Stimulated activated CD4-positive, alpha-beta T cell treated with anti-CD3 and anti-CD28 coated beads, Interleukin-12 subunit alpha, Interleukin-12 subunit beta, amount 100 ng/mL, for 24 hours (primary cell): ENCODE measurements at regions not wholly inside any gene's neighbourhood (a gene's known extent, or its start where the extent isn't known, plus 50 kb on each side); places are given as distances from the start of the nearest gene placed in this dataset.

Source experiments
- DNase-seq, 2 experiments: peaks; one replicate each; pipeline ENCODE4 v3.0.0-alpha.2; 2020; ENCODE audit warnings: low read depth in 2 of 2

DNA sequence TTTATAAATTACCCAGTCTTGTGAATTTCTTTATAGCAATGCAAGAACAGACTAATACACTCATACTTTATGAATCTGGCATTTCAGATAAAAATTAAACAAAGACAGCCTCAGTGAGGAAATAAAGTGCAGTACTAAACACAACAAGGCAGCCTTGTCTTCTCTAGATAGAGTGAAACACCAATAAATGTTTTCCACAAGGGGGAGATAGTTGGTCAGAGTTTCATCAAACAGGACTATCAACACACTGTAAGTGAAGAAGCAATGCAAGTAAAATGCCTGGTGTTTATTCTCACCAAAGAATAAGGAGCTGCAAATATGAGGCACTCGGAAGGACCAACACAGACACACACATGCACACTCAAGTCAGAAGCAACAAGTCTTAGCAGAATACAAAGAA is 62.8 kb downstream of the FAM9B start:
- DNase-seq: no peak

DNA sequence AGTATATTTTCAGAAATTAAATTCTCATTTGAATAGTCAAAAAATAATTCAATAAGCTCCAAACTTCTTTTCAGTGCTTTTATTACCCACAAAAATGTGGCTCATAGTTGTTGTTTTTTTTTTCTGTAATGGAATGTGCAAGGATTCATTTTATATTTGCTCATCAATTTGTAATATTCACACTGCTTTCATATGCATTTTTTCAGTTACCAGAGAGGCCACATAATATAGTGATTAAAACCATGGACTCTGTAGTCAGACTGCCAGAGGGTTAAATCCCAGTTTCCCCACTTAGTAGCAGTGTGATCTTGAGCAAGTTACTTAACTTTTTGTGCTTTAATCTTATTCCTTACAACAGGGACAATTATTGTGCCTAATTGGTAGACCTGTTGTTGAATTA is 64.5 kb downstream of the FAM9B start:
- DNase-seq: no peak

DNA sequence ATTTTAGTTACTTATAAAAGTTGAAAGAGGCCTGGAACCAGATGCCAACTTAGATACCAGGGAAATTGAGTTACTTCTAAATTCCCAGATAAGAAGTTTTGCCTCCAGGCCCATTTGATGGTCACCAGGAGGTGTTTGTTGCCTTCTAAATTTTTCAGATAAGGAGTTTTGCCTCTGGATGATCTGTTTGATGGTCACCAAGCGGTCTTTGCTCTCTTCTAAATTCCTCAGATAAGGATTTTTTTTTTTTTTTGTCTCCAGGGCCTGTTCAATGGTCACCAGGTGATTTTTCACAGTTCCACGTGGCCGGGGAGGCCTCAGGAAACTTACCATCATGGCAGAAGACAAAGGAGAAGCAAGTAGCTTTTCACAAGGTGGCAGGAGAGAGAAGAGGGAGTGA is 66.5 kb downstream of the FAM9B start:
- DNase-seq: no peak

DNA sequence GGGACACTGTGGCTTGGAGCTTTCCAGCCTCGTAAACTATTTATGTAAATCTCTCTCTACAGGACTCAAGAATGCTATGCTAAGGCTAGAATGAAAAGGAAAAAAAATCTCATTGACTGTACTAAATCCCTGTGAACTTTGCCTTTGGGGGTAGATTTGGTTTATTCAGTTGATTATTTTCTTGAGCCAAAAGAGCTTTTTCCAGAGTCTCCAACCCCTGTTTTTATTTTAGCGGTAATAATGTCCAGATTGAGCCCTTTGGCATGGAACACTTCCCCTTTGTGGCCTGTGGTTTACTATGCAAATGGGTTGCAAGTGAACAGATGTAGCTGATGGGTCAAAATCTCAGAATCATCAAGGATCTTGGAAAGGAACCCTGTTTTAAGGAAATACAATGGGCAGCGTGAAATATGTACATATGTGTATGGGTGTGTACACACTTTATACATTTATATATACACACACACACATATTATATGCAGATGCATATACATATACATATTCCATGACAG is 72.9 kb downstream of the FAM9B start:
- no peak for DNase-seq

DNA sequence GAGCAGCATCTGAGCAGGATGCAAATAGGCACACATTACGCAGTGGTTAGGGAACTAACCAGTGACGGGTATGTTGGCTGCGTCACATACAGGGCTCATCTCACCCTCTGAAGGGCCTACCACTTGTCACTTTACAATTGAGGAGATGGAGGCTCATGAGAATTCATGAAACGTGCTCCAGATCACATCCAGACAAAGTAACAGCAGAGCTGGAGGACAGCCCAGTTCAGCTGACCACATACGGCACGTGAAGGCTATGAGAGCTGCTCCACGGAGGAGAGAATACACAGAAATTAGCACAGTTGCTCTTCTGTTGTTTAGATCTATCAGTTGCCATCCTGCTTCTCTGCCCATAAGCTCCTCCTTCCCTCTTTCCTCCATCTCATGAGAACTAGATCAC is 78.4 kb downstream of the FAM9B start:
- DNase-seq: no peak

DNA sequence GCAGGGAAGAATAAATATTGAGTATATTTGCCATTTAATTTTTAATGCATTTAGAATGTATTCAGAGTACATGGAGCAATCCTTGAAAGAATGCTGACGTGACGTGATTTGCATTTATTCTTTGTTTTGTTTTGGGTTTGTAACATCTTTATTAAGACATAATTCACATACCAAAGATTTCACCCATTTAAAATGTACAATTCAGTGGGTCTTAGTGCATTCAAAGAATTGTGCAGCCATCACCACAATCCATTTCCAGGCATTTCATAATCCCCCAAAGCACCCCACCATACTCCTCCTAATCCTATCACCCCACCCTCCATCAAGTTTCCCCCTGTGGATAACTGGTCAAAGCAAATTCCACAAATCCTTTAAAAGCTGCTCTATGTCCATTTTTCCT is 87.4 kb downstream of the FAM9B start:
- no peak for DNase-seq

DNA sequence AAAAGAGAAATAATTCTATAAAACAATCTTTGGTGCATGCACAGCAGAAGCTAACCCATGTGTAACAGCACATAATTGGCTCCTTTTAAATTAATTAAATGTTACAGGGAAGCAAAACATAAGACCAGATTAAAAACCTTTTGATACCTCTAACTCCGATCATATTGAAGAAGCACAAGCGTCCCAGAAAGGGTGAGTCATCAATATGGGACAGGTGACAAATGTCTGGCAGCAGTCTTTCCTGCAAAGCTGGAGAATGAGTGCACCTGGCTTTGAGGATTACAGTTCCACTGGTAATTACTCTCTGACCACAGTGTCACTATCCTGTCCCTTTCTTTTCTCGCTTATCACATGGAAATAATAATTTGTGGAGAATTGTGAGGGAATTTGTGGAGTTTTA is 94.6 kb downstream of the FAM9B start:
- no peak for DNase-seq

DNA sequence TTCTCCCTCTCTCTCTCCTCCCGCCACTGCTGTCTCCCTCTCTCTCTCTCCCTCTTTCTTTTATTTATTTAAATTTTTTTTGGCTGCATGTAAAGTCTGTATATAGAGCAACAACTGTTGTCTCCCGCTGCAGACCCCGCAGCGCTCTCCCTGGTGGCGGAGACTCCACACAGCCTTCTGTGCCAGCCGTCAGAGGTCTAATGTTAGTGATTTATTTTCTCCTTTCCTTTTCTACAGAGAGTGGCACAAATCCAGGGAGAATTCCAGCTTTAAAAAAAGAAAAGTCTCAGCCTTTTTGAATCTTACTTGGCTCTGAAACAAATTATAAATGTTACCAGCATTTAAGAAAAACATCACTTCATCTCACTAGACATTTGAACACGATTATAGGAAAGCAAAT is 106.2 kb downstream of the FAM9B start:
- no peak for DNase-seq

DNA sequence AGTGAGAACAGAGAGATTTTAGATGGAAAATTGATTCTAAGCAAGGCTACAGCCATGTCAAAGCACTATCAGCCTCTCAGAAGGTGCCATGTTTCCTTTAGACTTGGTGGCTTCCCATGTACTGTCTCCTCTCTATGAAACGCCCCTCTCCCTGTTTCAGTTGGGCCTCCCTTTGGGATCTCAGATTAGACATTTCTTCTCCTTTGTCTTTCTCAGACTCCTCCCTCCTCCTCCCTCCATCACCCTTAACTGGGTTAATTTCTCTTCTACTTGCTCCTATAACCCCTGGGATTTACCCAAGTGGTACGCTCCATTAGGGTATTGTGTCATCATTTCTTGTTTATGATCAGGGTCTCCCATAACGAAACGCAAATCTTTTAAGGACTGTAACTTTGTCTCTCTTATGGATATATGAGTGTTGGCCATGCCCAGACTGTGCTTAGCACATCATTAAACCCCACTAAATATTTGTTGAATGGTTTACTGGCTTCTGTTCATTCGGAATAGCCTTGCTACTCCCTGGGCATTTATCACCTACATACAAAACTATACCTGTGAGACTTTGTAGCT is 106.8 kb downstream of the FAM9B start:
- DNase-seq: no peak

DNA sequence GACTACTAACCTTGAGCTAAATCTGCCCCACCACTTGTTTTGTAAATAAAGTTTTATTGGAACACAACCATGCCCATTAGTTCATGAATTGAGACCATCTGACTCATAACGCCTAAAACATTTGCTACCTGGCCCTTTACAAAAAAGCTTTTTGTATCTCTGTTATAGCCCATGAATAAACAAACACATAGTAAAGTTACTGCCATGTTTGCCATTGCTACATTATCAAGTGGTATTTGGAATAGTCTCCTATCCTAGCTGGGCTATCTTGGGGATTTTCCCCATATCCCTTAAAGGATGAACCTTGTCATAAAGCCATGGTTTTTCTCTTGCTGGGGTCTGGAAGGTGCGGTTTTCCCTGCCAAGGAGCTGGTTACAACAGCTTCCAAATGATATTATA is 112.3 kb downstream of the FAM9B start:
- no peak for DNase-seq

DNA sequence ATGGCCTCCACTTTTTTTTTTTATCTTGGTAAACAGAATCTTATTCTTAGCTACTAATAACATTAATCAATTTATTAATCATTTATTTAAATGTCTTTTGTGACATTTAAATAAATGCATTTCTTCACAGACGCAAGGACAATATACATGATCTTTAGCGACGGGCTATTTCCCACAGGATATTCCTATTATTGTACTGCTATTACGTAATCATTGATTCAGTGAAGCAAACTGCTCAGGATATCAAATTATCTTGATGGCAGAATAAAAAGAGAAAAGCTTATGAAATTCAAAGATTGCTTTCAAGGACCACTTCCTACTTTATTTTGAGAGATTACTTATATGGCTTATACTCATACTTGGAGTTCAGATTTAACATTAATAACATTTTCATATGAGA is 114.1 kb downstream of the FAM9B start:
- DNase-seq: no peak

DNA sequence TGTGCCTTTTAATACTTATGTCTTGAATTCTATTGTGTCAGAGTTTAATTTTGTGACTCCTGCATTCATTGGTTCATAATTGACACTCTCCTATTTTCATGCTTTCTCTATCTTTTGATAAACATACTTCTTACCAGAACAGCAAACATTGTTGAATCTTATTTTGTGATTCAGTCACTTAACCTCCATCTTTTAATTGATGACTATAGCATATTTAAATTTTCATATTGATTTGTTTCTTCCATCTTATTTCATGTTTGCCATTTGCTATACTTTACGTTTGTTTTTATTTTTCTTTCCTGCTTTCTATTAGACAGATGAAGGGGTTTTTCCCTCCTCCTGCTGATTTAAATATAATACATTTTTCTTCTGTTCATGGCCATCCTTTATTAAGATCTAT is 115.5 kb upstream of the FAM9A start:
- DNase-seq: no peak

DNA sequence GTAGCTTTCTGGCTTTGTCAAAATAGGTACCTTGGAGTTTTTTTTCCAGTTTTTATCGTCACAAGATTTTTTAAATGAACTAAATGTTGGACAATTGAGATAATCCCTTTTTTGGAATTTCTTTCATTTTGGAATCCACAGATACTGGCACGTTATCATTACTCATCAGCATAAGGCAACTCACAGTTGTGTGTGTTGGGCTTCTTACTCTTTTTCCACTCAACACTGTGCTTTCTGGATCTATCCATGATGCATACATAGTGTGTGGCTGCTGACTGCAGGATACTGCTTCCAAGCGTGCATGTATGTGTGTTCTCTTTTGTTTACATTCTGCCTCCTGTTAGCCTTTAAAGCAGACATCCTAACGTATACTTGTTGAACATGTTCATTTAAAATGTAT is 113.5 kb upstream of the FAM9A start:
- no peak for DNase-seq

DNA sequence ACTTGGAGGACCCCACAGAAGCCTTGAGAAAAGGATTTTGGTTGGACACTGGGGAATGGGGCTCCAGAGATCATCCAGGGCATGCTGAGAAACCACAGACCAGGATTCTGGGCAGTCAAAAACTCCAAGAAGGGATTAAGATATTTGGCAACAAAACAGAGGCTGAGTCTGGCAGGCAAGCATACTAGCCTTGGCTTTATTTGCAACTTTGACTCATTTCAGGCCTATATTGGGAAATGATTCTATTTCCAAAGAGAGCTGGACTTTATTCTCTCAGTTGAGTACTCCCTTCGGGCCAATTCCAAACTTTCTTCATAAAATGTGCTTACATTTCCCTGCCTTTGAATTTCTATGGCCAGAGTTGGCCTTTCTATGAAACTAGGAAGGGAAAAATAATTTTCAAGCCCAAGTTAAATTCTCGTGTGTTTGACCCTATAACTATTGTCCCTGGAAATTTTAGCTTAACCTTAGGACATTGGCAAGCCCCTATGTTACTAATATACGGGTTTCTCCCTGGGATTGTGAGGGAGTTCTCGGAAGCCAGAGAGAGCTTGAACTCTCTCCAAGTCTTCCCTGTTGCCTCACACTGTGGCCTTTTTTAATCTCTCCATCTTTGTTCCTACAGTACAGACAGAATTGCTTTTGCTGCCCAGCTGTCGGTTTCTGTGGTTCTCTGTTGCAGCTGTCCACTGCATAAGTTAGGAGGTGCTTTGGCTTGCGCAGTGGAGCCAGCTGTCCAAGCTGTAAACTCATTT is 112.6 kb upstream of the FAM9A start:
- DNase-seq: no peak

DNA sequence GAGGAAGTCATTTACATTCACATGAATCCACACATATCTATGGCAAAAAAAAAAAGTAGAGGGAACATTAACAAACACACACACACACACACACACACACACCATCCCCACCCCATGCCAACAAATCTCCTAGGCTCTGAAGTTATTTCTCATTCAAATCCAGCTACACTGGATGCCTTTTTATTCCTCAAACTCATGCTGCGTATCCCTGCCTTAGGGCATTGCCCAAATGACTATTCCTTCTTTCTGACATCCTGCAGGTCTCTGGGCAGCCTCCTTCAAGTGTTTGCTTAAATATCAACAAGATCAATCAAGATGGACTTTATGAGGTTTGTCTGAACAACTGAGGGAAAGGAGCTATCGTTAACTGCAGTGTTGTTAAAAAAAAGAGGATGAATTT is 106.5 kb upstream of the FAM9A start:
- DNase-seq: no peak

DNA sequence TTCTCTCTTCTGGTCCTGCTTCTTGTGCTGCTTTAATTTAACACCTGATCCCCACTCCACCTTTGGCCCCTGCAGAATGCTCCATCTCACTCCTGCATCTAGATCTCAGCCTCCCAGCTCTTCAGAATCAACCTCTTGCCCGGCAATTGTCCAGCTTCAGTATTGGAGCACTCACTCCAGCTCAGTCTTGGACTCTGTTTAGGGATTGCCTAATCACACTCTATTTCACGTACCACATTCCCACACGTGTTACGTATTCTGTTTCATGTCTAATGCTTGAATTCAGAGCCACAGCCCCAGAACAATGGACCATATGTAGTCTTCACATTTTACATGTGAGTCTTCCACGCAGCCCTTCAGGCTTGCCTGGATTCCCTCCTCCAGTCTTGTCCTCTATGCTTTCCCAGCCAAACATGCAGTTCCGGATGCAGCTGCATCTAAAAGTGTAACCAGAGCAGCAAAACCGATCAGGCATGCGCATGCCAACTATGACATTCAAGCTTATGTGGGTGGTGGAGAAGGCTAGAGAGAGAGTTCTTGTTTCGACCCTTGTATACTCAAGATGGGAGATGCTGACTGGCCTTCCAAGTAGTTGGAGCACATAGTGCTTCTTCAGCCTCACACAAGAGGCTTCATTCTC is 105.2 kb upstream of the FAM9A start:
- DNase-seq: no peak

DNA sequence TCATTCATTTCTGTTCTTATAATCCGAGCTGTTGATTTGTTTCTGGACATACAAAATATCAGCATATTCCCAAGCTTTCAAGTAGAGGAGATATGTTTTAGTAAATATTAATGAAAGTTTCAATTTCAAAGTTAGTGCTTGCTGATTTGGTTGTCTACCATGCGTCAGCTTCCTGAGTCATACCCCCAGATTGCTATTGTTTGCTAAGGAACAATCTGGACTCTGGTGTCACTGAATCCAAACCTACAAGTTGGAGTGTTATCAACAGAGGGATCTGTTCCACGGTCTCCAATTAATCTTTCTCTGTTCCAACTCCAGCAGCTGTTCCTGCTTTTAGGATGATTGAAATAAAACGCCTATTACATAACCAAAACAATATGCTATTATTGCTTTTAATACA is 96.1 kb upstream of the FAM9A start:
- no peak for DNase-seq

DNA sequence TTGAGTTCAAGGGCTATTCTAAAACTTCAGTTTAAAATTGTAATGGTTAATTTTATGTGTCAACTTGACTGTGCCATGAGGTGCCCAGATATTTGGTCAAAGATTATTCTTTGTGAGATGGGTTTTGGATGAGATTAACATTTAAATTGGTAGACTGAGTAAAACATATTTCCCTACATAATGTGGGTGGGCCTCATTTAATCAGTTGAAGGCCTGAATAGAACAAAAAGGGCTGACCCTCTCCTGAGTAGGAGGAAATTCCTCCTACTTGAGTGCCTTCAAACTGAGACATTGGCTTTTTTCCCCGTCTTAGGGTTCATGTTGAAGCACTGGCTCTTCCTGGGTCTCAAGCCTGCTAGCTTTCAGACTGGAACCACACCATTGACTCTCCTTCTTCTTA is 89.6 kb upstream of the FAM9A start:
- no peak for DNase-seq

DNA sequence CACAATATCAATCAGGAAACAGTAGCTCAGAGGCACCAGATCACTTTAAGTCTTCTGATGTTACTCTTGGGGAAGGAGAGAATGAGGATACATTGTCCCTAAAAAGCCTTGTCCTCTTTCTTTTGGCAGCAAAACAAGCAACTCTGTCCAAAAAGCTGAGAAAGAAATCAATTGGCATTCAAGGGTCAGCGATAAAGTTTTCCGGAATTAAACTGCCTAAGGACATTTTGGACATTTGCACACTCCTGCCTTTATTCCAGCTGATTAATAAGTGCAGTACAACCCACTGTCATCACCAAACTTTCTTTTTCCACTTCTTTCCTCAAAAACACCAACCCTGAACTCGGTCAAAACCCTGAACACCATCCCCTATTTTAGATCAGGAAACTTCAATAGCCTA is 85.8 kb upstream of the FAM9A start:
- DNase-seq: no peak

DNA sequence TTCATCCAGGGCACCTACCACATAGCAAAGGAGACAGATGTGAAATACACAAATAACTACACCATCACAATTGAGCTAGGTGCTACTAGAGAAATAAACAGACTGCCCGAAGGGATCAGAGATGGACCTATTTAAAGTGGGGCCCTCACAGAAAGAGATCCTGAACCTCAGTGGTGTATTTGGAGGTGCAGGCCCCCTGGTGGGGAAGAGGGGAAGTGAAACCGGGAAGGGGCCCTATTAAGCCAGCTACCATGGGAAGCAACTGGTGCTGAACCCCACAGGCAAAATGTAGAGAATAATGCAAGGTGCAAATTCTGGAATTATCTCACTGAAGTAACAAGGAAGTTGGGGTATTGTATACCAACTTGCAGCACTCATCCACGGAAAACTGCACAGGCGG is 78.6 kb upstream of the FAM9A start:
- DNase-seq: peak in 1 of 2 experiments; percentile 8

DNA sequence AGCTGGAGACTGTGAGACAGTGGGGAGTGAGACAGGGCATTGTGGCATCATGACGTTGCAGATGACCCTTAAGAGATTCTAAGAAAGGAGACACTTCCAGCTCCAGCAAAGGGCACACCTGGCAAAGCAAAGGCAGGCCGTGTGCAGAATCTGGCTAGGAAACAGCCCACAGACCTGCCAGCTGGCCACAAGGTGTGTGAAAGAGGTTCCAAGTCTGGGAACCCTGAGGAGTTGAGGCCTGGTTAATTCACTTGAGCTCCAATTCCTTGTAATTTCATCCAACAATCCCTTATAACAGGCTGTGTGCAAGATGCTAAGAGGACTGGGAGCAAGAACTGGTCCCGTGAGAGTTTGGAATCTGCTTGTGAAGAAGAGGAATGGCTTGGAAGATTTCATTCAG is 72.8 kb upstream of the FAM9A start:
- DNase-seq: no peak

DNA sequence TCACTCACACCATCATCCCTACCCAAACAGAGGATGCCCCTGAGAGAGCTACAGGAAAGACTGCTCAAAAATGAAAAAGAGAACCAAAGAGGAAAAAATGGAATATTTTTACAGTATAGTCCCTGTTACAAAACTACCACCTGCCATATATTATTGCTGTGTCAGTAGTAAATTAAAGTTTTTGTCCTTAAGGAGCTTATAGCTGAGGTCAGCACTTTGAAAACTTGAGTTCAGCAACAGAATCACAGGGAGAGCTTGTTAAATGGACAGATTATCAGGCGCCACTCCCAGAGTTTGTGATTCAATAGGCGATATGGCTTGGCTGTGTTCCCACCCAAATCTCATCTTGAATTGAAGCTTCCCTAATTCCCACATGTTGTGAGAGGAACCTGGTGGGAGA is 71.9 kb upstream of the FAM9A start:
- no peak for DNase-seq

DNA sequence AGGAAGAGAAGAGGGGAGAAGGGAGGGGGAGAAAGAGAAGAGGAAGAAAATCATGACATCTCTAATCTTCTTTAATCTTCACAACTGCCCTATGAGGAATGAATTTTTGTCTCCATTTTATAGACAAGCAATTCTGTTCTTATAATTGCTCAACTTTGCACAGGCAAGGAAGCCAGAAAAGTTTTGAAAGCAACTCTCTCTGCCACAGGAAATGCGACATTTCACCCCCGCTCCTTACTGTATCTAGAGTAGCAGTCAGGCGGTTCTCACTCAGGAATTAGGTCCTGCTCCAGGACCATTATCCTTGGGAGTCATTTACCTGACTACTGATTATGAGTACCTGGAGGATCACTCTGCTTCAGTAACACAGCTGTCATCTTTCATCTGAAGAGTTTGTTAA is 69.2 kb upstream of the FAM9A start:
- no peak for DNase-seq
